ENCODE measurements at regions not wholly inside any gene's neighbourhood (a gene's known extent, or its start where the extent isn't known, plus 50 kb on each side); places are given as distances from the start of the nearest gene placed in this dataset.

DNA sequence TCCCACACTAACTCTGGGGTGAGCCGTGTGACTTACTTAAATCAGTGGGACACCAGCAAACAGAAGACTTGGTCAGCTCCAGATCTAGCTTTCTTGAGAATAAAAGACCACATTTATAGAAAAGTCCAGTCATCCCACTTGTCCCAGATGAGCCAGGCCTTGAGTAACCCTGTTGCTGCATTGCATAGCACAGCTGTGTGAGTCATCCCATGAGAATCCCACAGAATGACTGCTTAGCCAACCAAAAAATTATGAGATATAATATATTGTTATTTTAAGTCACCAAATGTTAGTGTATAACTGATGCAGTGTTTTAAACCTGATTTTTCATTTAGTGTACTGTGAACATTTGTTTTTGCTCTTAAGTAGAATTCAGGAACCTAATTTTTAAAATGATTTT, 94.2 kb upstream of the FSHR start:
- no peak for DNase-seq

DNA sequence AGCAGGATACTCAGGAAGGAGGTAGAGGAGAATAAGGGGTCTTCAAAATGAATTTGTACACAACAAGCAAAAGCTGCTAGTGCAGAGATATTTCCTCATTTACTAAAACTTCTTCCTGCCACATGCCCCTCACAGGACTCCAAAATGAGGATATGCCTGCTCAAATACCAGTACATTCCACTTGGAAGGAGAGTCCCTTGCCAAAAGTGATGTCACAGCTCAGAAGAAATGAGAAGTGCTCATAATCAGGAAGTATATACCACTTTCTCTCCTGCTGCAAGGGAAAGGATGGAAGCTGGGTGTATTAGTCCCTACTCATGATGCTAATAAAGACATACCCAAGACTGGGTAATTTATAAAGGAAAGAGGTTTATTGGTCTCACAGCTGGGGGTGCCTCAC, 87.7 kb upstream of the FSHR start:
- DNase-seq, result no peak

DNA sequence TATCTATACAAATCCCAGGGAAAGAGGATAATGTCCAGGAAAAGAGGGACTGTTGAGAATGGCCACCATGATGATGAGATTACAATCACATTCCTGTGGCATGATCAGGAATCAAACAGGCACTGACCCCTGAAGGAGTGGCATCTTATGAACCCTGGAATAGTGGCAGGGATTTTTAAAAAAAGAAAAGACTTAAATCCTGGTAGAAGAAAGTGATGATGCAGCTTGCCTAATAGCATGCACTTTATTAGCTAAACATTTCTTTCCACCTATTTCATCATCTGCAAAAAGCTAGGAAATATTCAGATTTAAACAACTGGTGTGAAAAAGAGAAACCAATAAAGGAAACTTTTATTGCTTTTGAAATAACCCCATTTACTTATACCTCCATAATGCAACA, 87.2 kb upstream of the FSHR start:
- no peak for DNase-seq

DNA sequence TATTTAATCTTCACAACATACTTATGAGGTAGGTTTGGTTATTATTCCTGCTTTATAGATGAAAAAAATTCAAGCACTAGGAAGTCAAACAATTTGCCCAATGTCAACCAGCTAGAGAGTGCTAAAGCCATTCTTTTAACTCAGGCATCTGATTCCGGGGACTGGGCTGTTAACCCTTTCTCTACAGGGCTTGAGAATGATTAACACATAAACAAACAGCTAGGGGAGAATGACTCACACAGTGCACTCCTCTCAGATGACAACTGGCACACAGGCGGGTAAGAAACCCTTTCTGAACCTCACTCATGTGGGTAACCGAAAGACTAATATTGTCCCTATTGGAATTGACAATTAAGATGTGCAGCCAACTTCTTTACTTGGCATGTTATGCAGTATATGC, 86.3 kb upstream of the FSHR start:
- no peak for DNase-seq

DNA sequence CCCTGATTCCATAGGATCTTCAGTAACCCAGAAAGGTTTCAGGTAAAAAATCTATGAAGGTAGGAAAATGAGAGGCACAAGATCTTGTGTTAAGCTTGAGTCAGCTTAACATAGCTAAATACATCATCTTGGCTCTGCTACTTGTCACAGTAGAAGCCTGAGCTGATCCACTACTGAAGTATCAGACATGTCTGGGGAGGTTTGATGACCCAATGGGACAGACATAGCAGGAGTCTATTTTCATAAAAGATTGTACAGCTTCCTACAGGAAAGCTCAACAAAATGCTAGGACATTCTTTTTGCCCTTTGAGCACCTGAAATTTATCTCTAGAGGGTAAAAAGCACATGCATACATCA, 84.3 kb upstream of the FSHR start:
- no peak for DNase-seq

DNA sequence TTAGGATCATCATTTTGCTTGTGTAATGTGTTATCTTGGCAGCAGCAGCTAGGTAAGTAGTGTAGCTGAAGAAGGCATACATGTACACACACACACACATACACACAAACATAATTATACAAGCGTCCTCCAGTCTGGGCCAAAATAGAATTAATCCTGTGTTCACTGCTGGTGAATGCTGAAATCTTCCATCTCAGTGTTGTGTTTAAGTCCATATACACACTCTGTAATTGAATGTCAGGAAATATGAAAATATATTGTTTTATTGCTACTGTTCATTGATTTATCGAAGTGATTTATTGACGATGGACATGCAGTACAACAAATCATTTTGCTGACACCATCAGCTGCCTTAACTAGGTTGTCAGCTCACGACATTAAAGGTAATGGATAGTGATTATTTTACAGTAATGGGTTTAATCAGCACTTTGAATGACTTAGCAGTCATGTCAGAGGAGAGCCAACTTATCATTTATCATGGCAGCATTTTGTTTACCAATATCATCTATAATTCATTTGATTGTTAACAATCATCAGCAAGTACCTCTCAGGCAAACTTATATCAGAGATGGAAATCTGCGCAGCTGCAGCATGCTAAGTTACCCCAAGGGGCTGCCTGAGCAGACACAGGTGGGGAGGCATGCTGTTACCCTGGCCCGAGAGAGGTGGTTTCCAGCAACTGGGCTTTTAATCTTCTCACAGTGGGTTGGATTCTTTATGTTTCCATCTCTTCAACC, 83.7 kb upstream of the FSHR start:
- DNase-seq, result no peak

DNA sequence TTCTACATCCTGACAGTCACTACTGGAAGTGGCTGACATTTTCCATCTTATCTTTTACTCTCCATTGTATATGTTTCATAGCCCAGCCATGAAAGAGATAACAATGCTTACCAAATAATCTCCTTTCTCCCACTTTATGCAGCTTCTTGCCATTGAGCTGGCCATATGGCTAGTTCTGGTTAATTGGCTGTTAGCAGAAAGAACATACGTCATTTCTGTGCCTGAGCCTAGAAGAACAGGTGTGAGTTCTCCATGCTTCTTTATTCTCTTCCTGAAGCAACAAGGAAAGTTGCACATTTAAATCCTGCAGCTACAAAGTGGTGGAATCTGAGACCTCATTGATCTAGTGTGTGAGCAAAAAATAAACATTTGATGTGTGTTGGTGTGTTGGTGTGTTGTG, 82.0 kb upstream of the FSHR start:
- no peak for DNase-seq

DNA sequence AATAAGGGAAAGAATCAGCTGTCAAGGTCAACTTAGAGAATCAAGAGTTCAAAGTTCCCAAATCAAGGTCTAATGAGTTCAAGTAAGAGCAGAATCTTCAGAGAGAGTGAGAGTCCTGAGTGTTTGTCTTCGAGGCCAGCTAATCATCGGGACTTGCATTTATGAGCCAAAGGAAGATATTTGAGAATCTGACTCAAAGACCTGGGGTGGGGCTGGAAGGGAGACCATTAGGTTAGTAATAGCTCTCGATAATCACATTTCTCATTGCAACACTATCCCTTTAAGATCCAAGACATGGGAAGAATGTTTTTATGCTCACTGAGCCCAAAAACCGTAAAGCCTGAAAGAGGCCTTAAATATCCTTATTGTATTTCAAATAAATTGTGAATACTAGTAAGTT, 72.0 kb upstream of the FSHR start:
- DNase-seq, result no peak

DNA sequence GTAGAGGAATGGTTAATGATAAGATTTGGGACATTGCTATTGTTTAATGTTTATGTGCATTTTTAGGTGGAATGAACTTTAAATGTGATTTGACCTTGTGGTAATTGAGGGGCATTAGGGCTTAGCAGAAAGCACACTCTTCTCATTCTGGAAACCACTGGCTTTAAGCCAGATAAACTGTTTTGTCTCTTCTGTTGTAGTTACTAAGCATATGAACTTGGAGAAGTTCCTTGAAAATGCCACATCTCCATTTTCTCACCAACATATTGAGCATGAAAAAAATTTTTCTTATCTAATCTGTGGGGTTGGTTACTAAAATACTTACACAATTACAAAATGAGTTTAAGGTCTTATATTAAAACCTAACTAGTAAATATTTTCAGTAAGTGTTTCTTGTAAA, 70.8 kb upstream of the FSHR start:
- no peak for DNase-seq

DNA sequence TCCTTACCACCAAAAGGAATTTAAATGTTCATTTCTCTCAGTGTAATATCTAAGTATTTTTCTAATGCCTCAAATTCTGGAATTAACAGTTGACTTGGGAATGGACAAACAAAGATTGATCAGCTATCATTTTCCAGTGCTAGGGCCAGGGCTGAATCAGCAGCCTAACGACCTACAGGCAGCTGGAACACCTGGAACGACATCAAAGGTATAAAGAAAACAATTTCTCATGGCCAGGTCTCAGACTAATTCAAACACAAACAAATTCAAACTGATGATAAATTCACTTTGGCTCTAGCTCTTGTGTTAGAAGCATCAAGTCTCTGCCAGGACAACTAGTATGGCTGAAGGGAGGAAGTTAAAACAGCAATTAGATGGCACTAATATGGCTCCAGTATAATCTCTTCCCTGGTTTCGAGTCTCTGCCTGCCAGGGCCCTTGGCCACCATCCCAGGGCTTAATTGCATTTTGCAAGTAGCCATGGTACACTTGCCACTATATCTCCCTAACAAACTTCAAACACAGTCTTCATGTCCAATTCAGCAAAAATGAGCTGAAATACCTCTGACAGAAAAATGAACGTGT, 70.2 kb upstream of the FSHR start:
- DNase-seq, result no peak

DNA sequence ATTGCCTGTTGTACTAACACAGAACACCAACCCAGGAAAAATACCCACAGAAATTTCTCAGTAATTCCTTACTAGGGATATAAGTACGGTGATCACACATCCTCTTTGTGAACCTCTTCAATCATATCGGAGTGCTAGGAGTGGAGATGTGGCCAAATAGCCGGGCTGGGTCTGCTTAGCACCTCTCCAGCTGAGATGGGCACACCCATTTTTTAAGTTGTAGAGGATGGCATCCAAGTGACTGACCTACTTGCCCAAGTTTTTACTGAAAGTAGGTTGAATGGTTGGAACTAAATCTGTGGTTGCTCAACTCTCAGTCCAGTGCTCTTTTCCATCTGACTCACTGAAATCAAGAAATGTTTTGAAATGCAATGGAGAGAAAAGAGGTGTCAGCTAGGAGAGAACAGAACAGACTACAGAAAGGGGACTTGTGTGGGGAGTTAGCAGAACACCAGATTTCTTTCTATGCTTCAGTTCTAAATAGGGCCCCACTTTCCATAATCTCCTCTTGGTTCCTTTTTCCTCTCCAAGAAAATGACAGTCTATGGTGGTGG, 68.7 kb upstream of the FSHR start:
- no peak for DNase-seq

DNA sequence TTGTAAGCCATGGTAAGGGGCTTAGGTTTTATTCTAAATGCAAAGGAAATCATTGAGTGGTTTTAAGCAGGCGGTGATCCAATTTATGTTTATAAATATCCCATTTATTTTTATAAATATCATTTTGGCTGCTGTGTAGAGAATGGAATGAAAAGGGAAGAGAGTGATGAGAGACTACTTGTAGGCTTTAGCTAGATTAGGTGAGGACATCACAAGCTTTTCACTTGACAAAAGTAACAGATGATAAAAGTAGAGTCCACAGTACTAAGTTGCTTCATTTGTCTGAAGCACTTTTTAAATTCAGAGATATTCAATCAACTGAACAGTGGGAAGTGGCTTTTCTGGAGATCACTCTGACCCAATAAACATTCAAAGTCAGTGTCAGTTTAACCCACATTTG, 65.4 kb upstream of the FSHR start:
- no peak for DNase-seq

DNA sequence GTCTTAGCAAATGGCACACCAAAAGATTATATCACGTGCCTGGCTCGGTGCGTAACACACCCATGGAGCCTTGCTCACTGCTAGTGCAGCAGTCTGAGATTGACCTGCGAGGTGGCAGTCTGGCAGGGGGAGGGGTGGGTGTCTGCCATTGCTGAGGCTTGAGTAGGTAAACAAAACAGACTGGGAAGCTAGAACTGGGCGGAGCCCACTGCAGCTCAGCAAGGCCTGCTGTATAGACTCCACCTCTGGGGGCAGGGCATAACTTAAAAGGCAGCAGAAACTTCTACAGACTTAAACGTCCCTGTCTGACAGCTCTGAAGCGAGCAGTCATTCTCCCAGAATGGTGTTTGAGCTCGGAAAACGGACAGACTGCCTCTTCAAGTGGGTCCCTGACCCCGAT, 55.9 kb upstream of the FSHR start:
- peak; percentile 6 for DNase-seq

DNA sequence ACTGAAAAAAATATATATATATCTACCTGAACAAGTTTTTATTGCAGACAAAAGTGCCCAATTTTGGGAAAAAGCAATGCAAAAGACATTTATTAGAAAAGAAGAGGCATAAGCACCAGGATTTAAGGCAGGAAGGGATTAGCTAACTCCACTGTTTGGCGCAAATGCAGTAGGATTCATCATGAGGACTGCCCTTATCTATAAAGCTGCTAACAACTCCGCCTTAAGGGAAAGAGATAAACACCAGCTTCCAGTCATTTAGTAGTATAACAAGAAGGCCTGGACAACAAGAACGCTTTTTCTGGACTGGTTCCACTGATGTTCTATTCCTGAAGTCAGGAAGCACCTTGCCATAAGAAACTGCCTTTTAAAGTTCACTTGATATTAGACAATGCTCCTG, 52.9 kb upstream of the FSHR start:
- no peak for DNase-seq

Measured in NCI-H146 (cell line).